IMR-90 (cell line): ENCODE measurements at regions not wholly inside any gene's neighbourhood (a gene's known extent, or its start where the extent isn't known, plus 50 kb on each side); places are given as distances from the start of the nearest gene placed in this dataset.

Experiments
- ATAC-seq: fragments of 200-7000 bp; cut with Tn5 transposase; 2 replicates; pipeline ENCODE4 v1.9.1; 2020; ENCODE audit warnings: low read depth, mild to moderate bottlenecking, moderate library complexity
- BruUV-seq: library from RNA; stranded (reverse); fragments of 400-500 nt; replicated peaks from 2 replicates; lab custom pipeline; 2021; lab: Mats Ljungman, UMichigan
- CTCF ChIA-PET: fragments of 300-600 bp; formaldehyde crosslinking; extraction: SDS; loops from one replicate; lab custom pipeline; 2021; ENCODE audit warnings: antibody characterized with exemption; lab: Yijun Ruan, JAX
- POLR2A ChIA-PET: fragments of 300-600 bp; sonication (Branson Sonifier 250); formaldehyde crosslinking; loops from one replicate; lab custom pipeline; 2022; ENCODE audit warnings: antibody characterized with exemption; ENCODE audit not compliant: unreplicated experiment; lab: Charles Lee
- DNase-seq: peaks from one replicate; pipeline ENCODE4 v3.0.0; 2013
- H2AFZ ChIP-seq: replicated peaks from 2 replicates; pipeline ENCODE3; 2013; ENCODE audit warnings: low read length, mild to moderate bottlenecking; ENCODE audit not compliant: poor library complexity
- H2AK5ac ChIP-seq: 2 replicates; pipeline ENCODE4 v1.6.1; 2013; ENCODE audit warnings: low read depth, low read length, inconsistent platforms
- H2AK9ac ChIP-seq: replicated peaks from 2 replicates; pipeline ENCODE3; 2013; ENCODE audit warnings: mild to moderate bottlenecking, low read depth, low read length, moderate library complexity; ENCODE audit not compliant: poor library complexity
- H2BK120ac ChIP-seq: 2 replicates; pipeline ENCODE4 v1.6.1; 2013; ENCODE audit warnings: low read depth, low read length, inconsistent platforms
- H2BK15ac ChIP-seq: 3 replicates; pipeline ENCODE4 v1.6.1; 2013; ENCODE audit warnings: low read depth, low read length, inconsistent platforms
- H2BK20ac ChIP-seq: 2 replicates; pipeline ENCODE4 v1.6.1; 2013; ENCODE audit warnings: low read depth, mild to moderate bottlenecking, inconsistent platforms, low read length, moderate library complexity
- H2BK5ac ChIP-seq: 2 replicates; pipeline ENCODE4 v1.6.1; 2013; ENCODE audit warnings: mild to moderate bottlenecking, low read depth, low read length, inconsistent platforms; ENCODE audit not compliant: poor library complexity, severe bottlenecking
- H3K14ac ChIP-seq: replicated peaks from 2 replicates; pipeline ENCODE4 v1.6.1; 2013; ENCODE audit warnings: low read depth, low read length, inconsistent platforms
- H3K18ac ChIP-seq: 2 replicates; pipeline ENCODE4 v1.6.1; 2013; ENCODE audit warnings: low read depth, low read length, control low read depth
- H3K23ac ChIP-seq: 2 replicates; pipeline ENCODE4 v1.6.1; 2013; ENCODE audit warnings: low read depth, low read length, inconsistent platforms
- H3K27ac ChIP-seq: 2 replicates; pipeline ENCODE4 v1.5.1; 2013; ENCODE audit warnings: mild to moderate bottlenecking, control low read depth, low read length; ENCODE audit not compliant: insufficient read depth
- H3K27me3 ChIP-seq: 2 replicates; pipeline ENCODE4 v1.6.1; 2013; ENCODE audit warnings: low read length; ENCODE audit not compliant: control insufficient read depth, insufficient read depth
- H3K36me3 ChIP-seq: 2 replicates; pipeline ENCODE4 v1.6.1; 2013; ENCODE audit warnings: low read length, mixed read lengths; ENCODE audit not compliant: control insufficient read depth, insufficient read depth
- H3K4ac ChIP-seq: 2 replicates; pipeline ENCODE4 v1.6.1; 2013; ENCODE audit warnings: low read depth, low read length, inconsistent platforms
- H3K4me1 ChIP-seq: 2 replicates; pipeline ENCODE4 v1.6.1; 2013; ENCODE audit warnings: low read length, mixed read lengths; ENCODE audit not compliant: control insufficient read depth, insufficient read depth
- H3K4me2 ChIP-seq: 2 replicates; pipeline ENCODE4 v1.6.1; 2013; ENCODE audit warnings: low read depth, mild to moderate bottlenecking, control low read depth, low read length, moderate library complexity
- H3K4me3 ChIP-seq: 2 replicates; pipeline ENCODE4 v1.5.1; 2013; ENCODE audit warnings: low read depth, mild to moderate bottlenecking, control low read depth, low read length, moderate library complexity; ENCODE audit not compliant: insufficient read depth
- H3K56ac ChIP-seq: 2 replicates; pipeline ENCODE4 v1.6.1; 2013; ENCODE audit warnings: low read length, inconsistent platforms; ENCODE audit not compliant: insufficient read depth; ENCODE audit errors: extremely low read depth
- H3K79me1 ChIP-seq, 2 experiments: 2 replicates each; pipeline ENCODE4 v1.6.1; 2013; ENCODE audit warnings: low read length in 2 of 2, inconsistent platforms in 1 of 2, low read depth in 1 of 2
- H3K9ac ChIP-seq: 2 replicates; pipeline ENCODE4 v1.6.1; 2013; ENCODE audit warnings: low read depth, low read length, control low read depth
- H3K9me1 ChIP-seq: 2 replicates; pipeline ENCODE4 v1.6.1; 2013; ENCODE audit warnings: low read length, inconsistent platforms; ENCODE audit not compliant: insufficient read depth
- H3K9me3 ChIP-seq: 2 replicates; pipeline ENCODE4 v1.6.1; 2013; ENCODE audit warnings: low read length; ENCODE audit not compliant: control insufficient read depth, insufficient read depth
- H4K20me1 ChIP-seq: 2 replicates; pipeline ENCODE4 v1.6.1; 2013; ENCODE audit warnings: low read length, inconsistent platforms; ENCODE audit not compliant: insufficient read depth
- H4K5ac ChIP-seq: 2 replicates; pipeline ENCODE4 v1.6.1; 2013; ENCODE audit warnings: mild to moderate bottlenecking, low read depth, low read length, control low read depth
- H4K8ac ChIP-seq, 2 experiments: 2 replicates each; pipeline ENCODE4 v1.6.1; 2013; ENCODE audit warnings: low read depth in 2 of 2, low read length in 2 of 2, control low read depth in 1 of 2, inconsistent platforms in 1 of 2
- H4K91ac ChIP-seq: 2 replicates; pipeline ENCODE4 v1.6.1; 2013; ENCODE audit warnings: low read depth, low read length, inconsistent platforms; ENCODE audit not compliant: insufficient read depth
- BHLHE40 ChIP-seq: fragments of 150-350 bp; IDR thresholded peaks from 2 replicates; pipeline ENCODE4 v1.6.1; 2016; ENCODE audit warnings: mild to moderate bottlenecking, low read depth, low read length
- CEBPB ChIP-seq: IDR thresholded peaks from 2 replicates; pipeline ENCODE4 v1.6.1; 2012; ENCODE audit warnings: low read depth, low read length, improper control_type of control experiment
- CHD1 ChIP-seq: IDR thresholded peaks from 2 replicates; pipeline ENCODE4 v1.6.1; 2012; ENCODE audit warnings: low read depth, low read length, improper control_type of control experiment
- CTCF ChIP-seq: conservative IDR thresholded peaks from 2 replicates; pipeline ENCODE4 v1.5.1; 2012; ENCODE audit warnings: mild to moderate bottlenecking, low read depth, low read length, improper control_type of control experiment
- ELK1 ChIP-seq: fragments of 150-350 bp; IDR thresholded peaks from 2 replicates; pipeline ENCODE4 v1.6.1; 2016; ENCODE audit warnings: low read depth, mild to moderate bottlenecking, low read length, moderate library complexity, borderline replicate concordance
- FOS ChIP-seq: fragments of 150-350 bp; IDR thresholded peaks from 2 replicates; pipeline ENCODE4 v1.6.1; 2016; ENCODE audit warnings: low read depth, low read length
- MAFK ChIP-seq: IDR thresholded peaks from 2 replicates; pipeline ENCODE4 v1.6.1; 2012; ENCODE audit warnings: low read depth, low read length, improper control_type of control experiment
- MAZ ChIP-seq: IDR thresholded peaks from 2 replicates; pipeline ENCODE4 v1.6.1; 2012; ENCODE audit warnings: low read depth, mild to moderate bottlenecking, low read length, improper control_type of control experiment, moderate library complexity, borderline replicate concordance
- MXI1 ChIP-seq: IDR thresholded peaks from 2 replicates; pipeline ENCODE4 v1.6.1; 2012; ENCODE audit warnings: low read depth, mild to moderate bottlenecking, low read length, moderate library complexity, borderline replicate concordance
- NFE2L2 ChIP-seq: fragments of 150-350 bp; IDR thresholded peaks from 2 replicates; pipeline ENCODE4 v1.6.1; 2016; ENCODE audit warnings: low read depth, mild to moderate bottlenecking, low read length
- POLR2A ChIP-seq: IDR thresholded peaks from 2 replicates; pipeline ENCODE4 v1.6.1; 2012; ENCODE audit warnings: mild to moderate bottlenecking, low read depth, low read length
- RAD21 ChIP-seq: IDR thresholded peaks from 2 replicates; pipeline ENCODE4 v1.6.1; 2012; ENCODE audit warnings: low read length, improper control_type of control experiment
- RCOR1 ChIP-seq: IDR thresholded peaks from 2 replicates; pipeline ENCODE4 v1.6.1; 2012; ENCODE audit warnings: mild to moderate bottlenecking, low read length, improper control_type of control experiment; ENCODE audit not compliant: insufficient replicate concordance
- RFX5 ChIP-seq: IDR thresholded peaks from 2 replicates; pipeline ENCODE4 v1.8.0; 2012; ENCODE audit warnings: low read depth, mild to moderate bottlenecking, low read length, moderate library complexity
- SMC3 ChIP-seq: fragments of 150-350 bp; IDR thresholded peaks from 2 replicates; pipeline ENCODE4 v1.6.1; 2016; ENCODE audit warnings: low read depth, mild to moderate bottlenecking, antibody characterized with exemption, low read length, moderate library complexity
- USF2 ChIP-seq: fragments of 150-350 bp; IDR thresholded peaks from 2 replicates; pipeline ENCODE4 v1.6.1; 2017; ENCODE audit warnings: mild to moderate bottlenecking, antibody characterized with exemption, low read length, low read depth
- WGBS, 2 experiments: methylation state at CpG; one replicate each; pipeline versions ENCODE4 v1.1.5 to v1.1.7; 2013; ENCODE audit warnings: missing lambda C conversion rate in 2 of 2; ENCODE audit not compliant: insufficient read length in 1 of 2; ENCODE audit errors: extremely low coverage in 2 of 2; 5-methylcytosine and 5-hydroxymethylcytosine counted together
- dilution Hi-C: fragments of 300-500 bp; cut with HindIII; formaldehyde crosslinking; loops from one replicate; pipeline ENCODE4 v1.14.3; 2018; ENCODE audit warnings: low sequenced_read_pairs; ENCODE audit not compliant: unreplicated experiment
- in situ Hi-C: fragments of 300-500 bp; cut with MboI; formaldehyde crosslinking; loops from 3 replicates; pipeline ENCODE4 v1.14.3; 2019; ENCODE audit warnings: low sequenced_read_pairs, inconsistent platforms, mixed read lengths
- intact Hi-C: fragments of 100-400 bp; cut with micrococcal nuclease; formaldehyde crosslinking; loops from 2 replicates; pipeline ENCODE4 v1.10.0; 2022

DNA sequence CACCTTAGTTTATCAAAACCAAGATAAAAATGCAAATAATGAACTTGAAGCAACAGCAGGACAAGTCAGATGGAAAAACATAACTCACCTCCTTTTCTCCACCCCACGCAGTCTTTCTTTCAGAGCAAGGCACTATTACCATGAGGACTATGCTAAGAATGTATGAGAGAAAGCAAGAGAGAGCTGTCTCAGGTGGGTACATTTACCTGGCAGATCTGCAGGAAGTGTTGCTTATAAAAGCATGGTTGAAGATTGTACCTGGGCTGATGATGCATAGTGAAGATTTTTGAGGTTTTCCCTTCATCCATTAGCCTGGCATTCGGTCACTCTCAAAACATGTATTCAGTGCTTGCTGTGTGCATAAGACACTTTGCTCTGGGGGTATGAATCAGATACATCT is 68.8 kb upstream of the IFNG-AS1 start:
- CTCF ChIA-PET, result no interaction called here
- H4K8ac ChIP-seq, result no peak overlapping the region
- H3K36me3 ChIP-seq, result no peaks in the 10 kb centered on the region
- no peak overlapping the region for H3K56ac ChIP-seq
- no peak for DNase-seq
- no CpG with 5 or more reads among the region's 2 CpGs for WGBS, 2 experiments
- no peaks in the 10 kb centered on the region for H3K4me1 ChIP-seq
- H4K5ac ChIP-seq, result no peak overlapping the region
- no peaks in the 10 kb centered on the region for H4K20me1 ChIP-seq
- no peak overlapping the region for H2AK5ac ChIP-seq
- TF ChIP-seq CEBPB (no peak), POLR2A (no peak), MXI1 (no peak), NFE2L2 (no peak), RAD21 (no peak), CTCF (no peak), ELK1 (no peak), SMC3 (no peak), MAZ (no peak), FOS (no peak), RFX5 (no peak), CHD1 (no peak), RCOR1 (no peak), USF2 (no peak), MAFK (no peak), BHLHE40 (no peak)
- no peak overlapping the region for H4K91ac ChIP-seq
- H3K9me3 ChIP-seq, result no peaks in the 10 kb centered on the region
- no peak overlapping the region for H3K4ac ChIP-seq
- H3K9ac ChIP-seq, result no peak overlapping the region
- H2BK20ac ChIP-seq, result no peak overlapping the region
- dilution Hi-C loops (no loop called here), in situ Hi-C loops (no loop called here), intact Hi-C loops (no loop called here)
- H2AFZ ChIP-seq, result no peak overlapping the region
- no peak overlapping the region for H3K4me2 ChIP-seq
- no peak overlapping the region for H2BK15ac ChIP-seq
- no peak overlapping the region for H2BK5ac ChIP-seq
- no peak overlapping the region for H3K14ac ChIP-seq
- no peaks in the 10 kb centered on the region for H3K79me1 ChIP-seq
- no peak overlapping the region for H2BK120ac ChIP-seq
- H2AK9ac ChIP-seq, result no peak overlapping the region
- BruUV-seq, result no TSS peak
- H3K23ac ChIP-seq, result no peak overlapping the region
- no peaks in the 10 kb centered on the region for H3K9me1 ChIP-seq
- H3K4me3 ChIP-seq, result no peak overlapping the region
- H3K18ac ChIP-seq, result no peak overlapping the region
- ATAC-seq, result no peak
- POLR2A ChIA-PET, result no interaction called here
- no peak overlapping the region for H3K27ac ChIP-seq
- H3K27me3 ChIP-seq, result no peaks in the 10 kb centered on the region
